Keratinocyte (primary cell): ENCODE measurements at regions not wholly inside any gene's neighbourhood (a gene's known extent, or its start where the extent isn't known, plus 50 kb on each side); places are given as distances from the start of the nearest gene placed in this dataset.

Experiments
- CTCF ChIP-seq, 3 experiments: IDR thresholded peaks in 1 of 3; conservative IDR thresholded peaks in 1 of 3; optimal IDR thresholded peaks in 1 of 3; 2 replicates in 2 of 3; 3 replicates in 1 of 3; pipeline versions ENCODE3 to v1.5.1; 2011; ENCODE audit warnings: low read length in 3 of 3, mild to moderate bottlenecking in 3 of 3, moderate library complexity in 2 of 3, control low read depth in 1 of 3, inconsistent platforms in 1 of 3; ENCODE audit not compliant: insufficient read depth in 2 of 3; ENCODE audit errors: extremely low read depth in 1 of 3
- EZH2 ChIP-seq: IDR thresholded peaks from one replicate; pipeline ENCODE4 v1.6.1; 2012; ENCODE audit warnings: inconsistent platforms, mild to moderate bottlenecking, low read length, moderate library complexity

- TF ChIP-seq CTCF (optimal IDR thresholded peaks at IDR 0.05 in 1 of 3, IDR thresholded peaks at IDR 0.05 in 1 of 3, conservative IDR thresholded peaks at IDR 0.05 in 1 of 3; ENCODE audit: extremely low read depth in 1 of 3, insufficient read depth in 2 of 3, low read length in 3 of 3): no peak
- TF ChIP-seq EZH2: no peak
These were observed 462.2 kb downstream of the LRIG3 start for GRCh38 chr12:58458102-58458501.
